SK-N-SH (cell line): ENCODE measurements at regions not wholly inside any gene's neighbourhood (a gene's known extent, or its start where the extent isn't known, plus 50 kb on each side); places are given as distances from the start of the nearest gene placed in this dataset.

Source experiments
- CTCF ChIA-PET: fragments of 300-600, 350-600 bp; formaldehyde crosslinking; extraction: SDS; loops from one replicate; lab custom pipeline; 2021; lab: Yijun Ruan, JAX
- POLR2A ChIA-PET: fragments of 350-600 bp; sonication (Branson Sonifier 250); formaldehyde crosslinking; extraction: SDS; loops from one replicate; lab custom pipeline; 2020; ENCODE audit warnings: antibody characterized with exemption, inconsistent platforms; lab: Yijun Ruan, JAX
- DNase-seq: peaks from one replicate; pipeline ENCODE4 v3.0.0; 2012
- H2AFZ ChIP-seq: fragments of 200-600 bp; sonication (generic); 2 replicates; pipeline ENCODE4 v1.8.1; 2016; ENCODE audit warnings: antibody characterized with exemption, mild to moderate bottlenecking, low read depth
- H3F3A ChIP-seq: fragments of 200-600 bp; sonication (generic); replicated peaks from 2 replicates; pipeline ENCODE3; 2016; ENCODE audit warnings: antibody characterized with exemption, mild to moderate bottlenecking; ENCODE audit not compliant: insufficient read depth
- H3K27ac ChIP-seq, 2 experiments: fragments of 200-500 bp in 1 of 2; fragments of 200-600 bp in 1 of 2; sonication (Bioruptor generic) in 1 of 2; sonication (generic), shearing (Covaris generic) in 1 of 2; 2 replicates each; pipeline versions ENCODE4 v1.5.1 to v1.6.1; 2014 to 2016; ENCODE audit warnings: low read depth in 2 of 2, inconsistent platforms in 1 of 2, low read length in 1 of 2, mild to moderate bottlenecking in 1 of 2, mixed read lengths in 1 of 2
- H3K27me3 ChIP-seq: fragments of 200-600 bp; sonication (generic), shearing (Covaris generic); 2 replicates; pipeline ENCODE4 v1.6.1; 2016; ENCODE audit warnings: mixed run types; ENCODE audit not compliant: insufficient read depth
- H3K36me3 ChIP-seq, 2 experiments: fragments of 200-500 bp in 1 of 2; fragments of 200-600 bp in 1 of 2; sonication (Bioruptor generic) in 1 of 2; sonication (generic) in 1 of 2; replicated peaks in 1 of 2; 2 replicates each; pipeline versions ENCODE3 to v1.5.1; 2014 to 2016; ENCODE audit warnings: low read length in 1 of 2, mild to moderate bottlenecking in 1 of 2; ENCODE audit not compliant: insufficient read depth in 2 of 2, control insufficient read depth in 1 of 2
- H3K4me1 ChIP-seq, 2 experiments: fragments of 200-500 bp in 1 of 2; fragments of 200-600 bp in 1 of 2; sonication (Bioruptor generic) in 1 of 2; sonication (generic), shearing (Covaris generic) in 1 of 2; 2 replicates each; pipeline versions ENCODE4 v1.5.1 to v1.6.1; 2014 to 2016; ENCODE audit warnings: low read depth in 1 of 2, low read length in 1 of 2, mixed run types in 1 of 2; ENCODE audit not compliant: insufficient read depth in 2 of 2, control insufficient read depth in 1 of 2
- H3K4me2 ChIP-seq: fragments of 200-600 bp; sonication (generic), shearing (Covaris generic); 2 replicates; pipeline ENCODE4 v1.6.1; 2017; ENCODE audit warnings: mixed run types
- H3K4me3 ChIP-seq, 2 experiments: fragments of 200-500 bp in 1 of 2; fragments of 200-600 bp in 1 of 2; sonication (Bioruptor generic) in 1 of 2; sonication (generic), shearing (Covaris generic) in 1 of 2; 2 replicates each; pipeline versions ENCODE4 v1.5.1 to v1.8.1; 2014 to 2016; ENCODE audit warnings: low read depth in 2 of 2, inconsistent platforms in 1 of 2, low read length in 1 of 2, mild to moderate bottlenecking in 1 of 2, mixed read lengths in 1 of 2, moderate library complexity in 1 of 2
- H3K79me2 ChIP-seq: fragments of 200-600 bp; sonication (generic); 2 replicates; pipeline ENCODE4 v1.8.1; 2017; ENCODE audit warnings: mild to moderate bottlenecking; ENCODE audit not compliant: insufficient read depth
- H3K9ac ChIP-seq: fragments of 200-600 bp; sonication (generic); 2 replicates; pipeline ENCODE4 v1.6.1; 2017; ENCODE audit warnings: mixed run types
- H3K9me2 ChIP-seq: fragments of 200-600 bp; sonication (generic); 2 replicates; pipeline ENCODE4 v1.6.1; 2017; ENCODE audit warnings: mixed run types
- H3K9me3 ChIP-seq: fragments of 200-600 bp; sonication (generic); 2 replicates; pipeline ENCODE4 v1.6.1; 2017; ENCODE audit warnings: mixed run types, mild to moderate bottlenecking, moderate library complexity
- H4K20me1 ChIP-seq: fragments of 200-600 bp; sonication (generic); 2 replicates; pipeline ENCODE4 v1.6.1; 2017; ENCODE audit warnings: mild to moderate bottlenecking, mixed run types; ENCODE audit not compliant: insufficient read depth
- CHD2 ChIP-seq: fragments of 150-350 bp; IDR thresholded peaks from 2 replicates; pipeline ENCODE4 v1.6.1; 2018; ENCODE audit warnings: low read length; ENCODE audit not compliant: partially characterized antibody
- EP300 ChIP-seq, 2 experiments: IDR thresholded peaks; 2 replicates each; pipeline versions ENCODE4 v1.4.0 to v1.6.1; 2012; ENCODE audit warnings: borderline replicate concordance in 1 of 2, low read depth in 1 of 2, low read length in 1 of 2
- EZH2phosphoT487 ChIP-seq: fragments of 200-600 bp; sonication (generic); IDR thresholded peaks from 2 replicates; pipeline ENCODE4 v1.6.1; 2017; ENCODE audit warnings: low read depth, mixed run types, mild to moderate bottlenecking, antibody characterized with exemption, moderate library complexity, borderline replicate concordance
- FOXJ3 ChIP-seq: sonication (generic); formaldehyde crosslinking; IDR thresholded peaks from 2 replicates; pipeline ENCODE4 v1.5.1; 2020; ENCODE audit warnings: mild to moderate bottlenecking, missing genetic modification reagents
- FOXM1 ChIP-seq: IDR thresholded peaks from 2 replicates; pipeline ENCODE4 v1.4.0; 2012; ENCODE audit warnings: low read depth, mild to moderate bottlenecking
- GABPA ChIP-seq: IDR thresholded peaks from 2 replicates; pipeline ENCODE4 v1.4.0; 2012; ENCODE audit warnings: low read depth, mild to moderate bottlenecking
- GATA2 ChIP-seq: sonication (generic); formaldehyde crosslinking; IDR thresholded peaks from 2 replicates; pipeline ENCODE4 v1.5.0; 2020; ENCODE audit warnings: mild to moderate bottlenecking, missing genetic modification reagents
- JUND ChIP-seq: IDR thresholded peaks from 2 replicates; pipeline ENCODE4 v1.4.0; 2012
- MEF2A ChIP-seq: IDR thresholded peaks from 2 replicates; pipeline ENCODE4 v1.4.0; 2012; ENCODE audit warnings: low read depth, borderline replicate concordance
- MXI1 ChIP-seq: IDR thresholded peaks from 2 replicates; pipeline ENCODE4 v1.6.1; 2012; ENCODE audit warnings: mild to moderate bottlenecking, low read depth, low read length, improper control_type of control experiment
- NFIC ChIP-seq: IDR thresholded peaks from 2 replicates; pipeline ENCODE4 v1.4.0; 2012; ENCODE audit warnings: borderline replicate concordance
- NRF1 ChIP-seq: IDR thresholded peaks from 2 replicates; pipeline ENCODE4 v1.6.1; 2012; ENCODE audit warnings: low read depth, mild to moderate bottlenecking, low read length
- PBX3 ChIP-seq: IDR thresholded peaks from 2 replicates; pipeline ENCODE4; 2012
- POLR2AphosphoS5 ChIP-seq: IDR thresholded peaks from 2 replicates; pipeline ENCODE4 v1.6.1; 2012; ENCODE audit warnings: low read depth, low read length
- RCOR1 ChIP-seq: fragments of 150-350 bp; IDR thresholded peaks from 2 replicates; pipeline ENCODE4 v1.6.1; 2017; ENCODE audit warnings: antibody characterized with exemption, low read length
- RFX5 ChIP-seq: IDR thresholded peaks from 2 replicates; pipeline ENCODE4 v1.6.1; 2012; ENCODE audit warnings: mild to moderate bottlenecking, improper control_type of control experiment, low read length
- RXRA ChIP-seq: IDR thresholded peaks from 2 replicates; pipeline ENCODE4 v1.4.0; 2012; ENCODE audit warnings: low read depth, mild to moderate bottlenecking, borderline replicate concordance
- SIN3A ChIP-seq: IDR thresholded peaks from 2 replicates; pipeline ENCODE4 v1.6.1; 2012; ENCODE audit warnings: low read depth, mild to moderate bottlenecking, low read length, moderate library complexity, borderline replicate concordance
- SMC3 ChIP-seq: IDR thresholded peaks from 2 replicates; pipeline ENCODE4 v1.6.1; 2012; ENCODE audit warnings: low read depth, low read length, improper control_type of control experiment
- TAF1 ChIP-seq: IDR thresholded peaks from 2 replicates; pipeline ENCODE4 v1.6.1; 2012; ENCODE audit warnings: low read depth, mild to moderate bottlenecking, low read length, moderate library complexity, borderline replicate concordance
- TCF12 ChIP-seq: IDR thresholded peaks from 2 replicates; pipeline ENCODE4 v1.4.0; 2012
- TEAD4 ChIP-seq: IDR thresholded peaks from 2 replicates; pipeline ENCODE4 v1.4.0; 2012; ENCODE audit warnings: mild to moderate bottlenecking, borderline replicate concordance; ENCODE audit not compliant: insufficient read depth
- USF1 ChIP-seq: IDR thresholded peaks from 2 replicates; pipeline ENCODE4 v1.4.0; 2012; ENCODE audit warnings: low read depth, borderline replicate concordance
- USF2 ChIP-seq: fragments of 150-350 bp; IDR thresholded peaks from 2 replicates; pipeline ENCODE4 v1.6.1; 2017; ENCODE audit warnings: antibody characterized with exemption, low read length, low read depth, borderline replicate concordance
- YY1 ChIP-seq: IDR thresholded peaks from 2 replicates; pipeline ENCODE4 v1.4.0; 2012; ENCODE audit warnings: low read depth, mild to moderate bottlenecking
- WGBS: methylation state at CpG from one replicate; pipeline ENCODE4 v1.1.6; 2017; ENCODE audit warnings: low lambda C conversion rate; 5-methylcytosine and 5-hydroxymethylcytosine counted together
- TF ChIP-seq, protein P1 (sequence below): IDR thresholded peaks from 2 replicates; pipeline ENCODE4 v1.4.0; 2012; ENCODE audit warnings: low read depth
- TF ChIP-seq, protein P2 (sequence below): IDR thresholded peaks from 2 replicates; pipeline ENCODE4 v1.4.0; 2012; ENCODE audit warnings: low read depth, borderline replicate concordance
- TF ChIP-seq, protein P3 (sequence below): fragments of 200-600 bp; sonication (generic); IDR thresholded peaks from 2 replicates; pipeline ENCODE4 v1.6.1; 2017; ENCODE audit warnings: antibody characterized with exemption, mild to moderate bottlenecking, moderate library complexity

DNA sequence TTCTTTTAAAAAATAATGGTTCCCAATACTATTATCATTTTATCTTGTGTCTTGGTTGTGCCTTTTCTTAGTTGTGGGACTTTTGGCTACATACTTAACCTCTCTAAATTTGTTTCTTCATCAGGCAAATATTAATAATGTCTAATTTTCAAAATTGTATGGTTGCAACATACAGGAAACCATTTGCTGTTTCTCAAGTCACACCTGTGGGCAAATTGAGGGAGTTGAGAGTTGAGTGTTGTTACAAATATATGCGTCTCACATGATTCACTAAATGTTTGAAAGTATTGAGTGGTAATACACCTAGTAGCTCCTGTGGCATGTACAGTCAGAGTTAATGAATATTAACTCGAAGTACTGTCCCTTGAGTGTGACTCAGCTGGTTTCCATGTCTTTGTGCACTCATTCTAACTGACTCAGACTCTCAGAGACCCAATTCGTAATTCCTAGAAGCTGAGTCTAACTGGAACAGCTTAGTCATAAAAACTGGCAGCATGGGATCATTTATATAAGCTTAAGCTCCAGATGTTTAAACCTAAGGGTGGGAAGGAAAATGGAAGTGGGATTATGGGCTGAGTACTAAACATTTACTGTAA, 802.4 kb downstream of the TRIML1 start:
- Histone ChIP-seq H4K20me1 (no peaks in the 10 kb centered on the region), H3K4me1 (no peaks in the 10 kb centered on the region), H3K4me2 (peak overlapping the region; percentile 29; the same call in 1 of the 2 replicates), H3K9ac (no peak overlapping the region), H3K4me3 (no peak overlapping the region), H3K9me3 (no peaks in the 10 kb centered on the region), H2AFZ (peak overlapping the region; percentile 20; the same call in 1 of the 2 replicates), H3K36me3 (no peaks in the 10 kb centered on the region), H3K79me2 (no peaks in the 10 kb centered on the region), H3K9me2 (no peaks in the 10 kb centered on the region), H3K27ac (peak overlapping the region in 1 of 2 experiments; percentile 75; a peak in 2 of 4 replicates), H3F3A (peaks cover 15% of the 10 kb centered on the region), H3K27me3 (no peaks in the 10 kb centered on the region)
- POLR2A ChIA-PET = no interaction called here
- WGBS = 2% methylated on average over 3 of the region's 3 CpGs
- CTCF ChIA-PET = no interaction called here
- DNase-seq = no peak
- TF ChIP-seq RFX5 = no peak
- peak; percentile 54; the same call in 1 of the 2 replicates for TF ChIP-seq TEAD4
- no peak for TF ChIP-seq SIN3A
- peak; percentile 51; the same call in 1 of the 2 replicates for TF ChIP-seq POLR2AphosphoS5
- TF ChIP-seq RXRA = no peak
- no peak for TF ChIP-seq CHD2
- no peak for TF ChIP-seq RCOR1
- TF ChIP-seq USF2 = no peak
- TF ChIP-seq FOXJ3 (CRISPR knock-in tag) = no peak
- no peak for TF ChIP-seq YY1
- TF ChIP-seq FOXM1 = no peak
- TF ChIP-seq, protein P1, sequence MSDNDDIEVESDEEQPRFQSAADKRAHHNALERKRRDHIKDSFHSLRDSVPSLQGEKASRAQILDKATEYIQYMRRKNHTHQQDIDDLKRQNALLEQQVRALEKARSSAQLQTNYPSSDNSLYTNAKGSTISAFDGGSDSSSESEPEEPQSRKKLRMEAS = no peak
- peak; percentile 64 for TF ChIP-seq NFIC
- peak; percentile 86 for TF ChIP-seq TCF12
- TF ChIP-seq, protein P2, sequence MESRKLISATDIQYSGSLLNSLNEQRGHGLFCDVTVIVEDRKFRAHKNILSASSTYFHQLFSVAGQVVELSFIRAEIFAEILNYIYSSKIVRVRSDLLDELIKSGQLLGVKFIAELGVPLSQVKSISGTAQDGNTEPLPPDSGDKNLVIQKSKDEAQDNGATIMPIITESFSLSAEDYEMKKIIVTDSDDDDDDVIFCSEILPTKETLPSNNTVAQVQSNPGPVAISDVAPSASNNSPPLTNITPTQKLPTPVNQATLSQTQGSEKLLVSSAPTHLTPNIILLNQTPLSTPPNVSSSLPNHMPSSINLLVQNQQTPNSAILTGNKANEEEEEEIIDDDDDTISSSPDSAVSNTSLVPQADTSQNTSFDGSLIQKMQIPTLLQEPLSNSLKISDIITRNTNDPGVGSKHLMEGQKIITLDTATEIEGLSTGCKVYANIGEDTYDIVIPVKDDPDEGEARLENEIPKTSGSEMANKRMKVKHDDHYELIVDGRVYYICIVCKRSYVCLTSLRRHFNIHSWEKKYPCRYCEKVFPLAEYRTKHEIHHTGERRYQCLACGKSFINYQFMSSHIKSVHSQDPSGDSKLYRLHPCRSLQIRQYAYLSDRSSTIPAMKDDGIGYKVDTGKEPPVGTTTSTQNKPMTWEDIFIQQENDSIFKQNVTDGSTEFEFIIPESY = peak; percentile 39; the same call in 1 of the 2 replicates
- no peak for TF ChIP-seq EZH2phosphoT487
- peak in 1 of 2 experiments; percentile 81; a peak in 1 of 4 replicates for TF ChIP-seq EP300 (IDR thresholded peaks at IDR 0.05; ENCODE audit: borderline replicate concordance in 1 of 2, low read depth in 1 of 2, low read length in 1 of 2)
- no peak for TF ChIP-seq NRF1
- peak; percentile 71 for TF ChIP-seq PBX3
- no peak for TF ChIP-seq TAF1
- no peak for TF ChIP-seq MXI1
- TF ChIP-seq JUND = peak; percentile 87
- no peak for TF ChIP-seq GATA2 (CRISPR knock-in tag)
- no peak for TF ChIP-seq SMC3
- no peak for TF ChIP-seq MEF2A
- no peak for TF ChIP-seq GABPA
- TF ChIP-seq, protein P3, sequence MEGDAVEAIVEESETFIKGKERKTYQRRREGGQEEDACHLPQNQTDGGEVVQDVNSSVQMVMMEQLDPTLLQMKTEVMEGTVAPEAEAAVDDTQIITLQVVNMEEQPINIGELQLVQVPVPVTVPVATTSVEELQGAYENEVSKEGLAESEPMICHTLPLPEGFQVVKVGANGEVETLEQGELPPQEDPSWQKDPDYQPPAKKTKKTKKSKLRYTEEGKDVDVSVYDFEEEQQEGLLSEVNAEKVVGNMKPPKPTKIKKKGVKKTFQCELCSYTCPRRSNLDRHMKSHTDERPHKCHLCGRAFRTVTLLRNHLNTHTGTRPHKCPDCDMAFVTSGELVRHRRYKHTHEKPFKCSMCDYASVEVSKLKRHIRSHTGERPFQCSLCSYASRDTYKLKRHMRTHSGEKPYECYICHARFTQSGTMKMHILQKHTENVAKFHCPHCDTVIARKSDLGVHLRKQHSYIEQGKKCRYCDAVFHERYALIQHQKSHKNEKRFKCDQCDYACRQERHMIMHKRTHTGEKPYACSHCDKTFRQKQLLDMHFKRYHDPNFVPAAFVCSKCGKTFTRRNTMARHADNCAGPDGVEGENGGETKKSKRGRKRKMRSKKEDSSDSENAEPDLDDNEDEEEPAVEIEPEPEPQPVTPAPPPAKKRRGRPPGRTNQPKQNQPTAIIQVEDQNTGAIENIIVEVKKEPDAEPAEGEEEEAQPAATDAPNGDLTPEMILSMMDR = no peak
- no peak for TF ChIP-seq USF1
